ENCODE measurements at regions not wholly inside any gene's neighbourhood (a gene's known extent, or its start where the extent isn't known, plus 50 kb on each side); places are given as distances from the start of the nearest gene placed in this dataset.
"Not testable (repeated sequence)": the region's sequence is repeated elsewhere in the genome, so short reads cannot be mapped to it uniquely, and the experiment has no call there.

GRCh38 chr6:147694556-147694955 is 186.1 kb downstream of the SAMD5 start:
- TF ChIP-seq, protein P1, sequence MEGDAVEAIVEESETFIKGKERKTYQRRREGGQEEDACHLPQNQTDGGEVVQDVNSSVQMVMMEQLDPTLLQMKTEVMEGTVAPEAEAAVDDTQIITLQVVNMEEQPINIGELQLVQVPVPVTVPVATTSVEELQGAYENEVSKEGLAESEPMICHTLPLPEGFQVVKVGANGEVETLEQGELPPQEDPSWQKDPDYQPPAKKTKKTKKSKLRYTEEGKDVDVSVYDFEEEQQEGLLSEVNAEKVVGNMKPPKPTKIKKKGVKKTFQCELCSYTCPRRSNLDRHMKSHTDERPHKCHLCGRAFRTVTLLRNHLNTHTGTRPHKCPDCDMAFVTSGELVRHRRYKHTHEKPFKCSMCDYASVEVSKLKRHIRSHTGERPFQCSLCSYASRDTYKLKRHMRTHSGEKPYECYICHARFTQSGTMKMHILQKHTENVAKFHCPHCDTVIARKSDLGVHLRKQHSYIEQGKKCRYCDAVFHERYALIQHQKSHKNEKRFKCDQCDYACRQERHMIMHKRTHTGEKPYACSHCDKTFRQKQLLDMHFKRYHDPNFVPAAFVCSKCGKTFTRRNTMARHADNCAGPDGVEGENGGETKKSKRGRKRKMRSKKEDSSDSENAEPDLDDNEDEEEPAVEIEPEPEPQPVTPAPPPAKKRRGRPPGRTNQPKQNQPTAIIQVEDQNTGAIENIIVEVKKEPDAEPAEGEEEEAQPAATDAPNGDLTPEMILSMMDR (conservative IDR thresholded peaks at IDR 0.05; ENCODE audit: low read depth, low read length) = not testable (repeated sequence)
- not testable (repeated sequence) for TF ChIP-seq EZH2 (IDR thresholded peaks at IDR 0.05; ENCODE audit: low read length, unreplicated experiment); EZH2phosphoT487 (IDR thresholded peaks at IDR 0.05; ENCODE audit: borderline replicate concordance, low read length)

Data from PC-3 (cell line).